ENCODE measurements at regions not wholly inside any gene's neighbourhood (a gene's known extent, or its start where the extent isn't known, plus 50 kb on each side); places are given as distances from the start of the nearest gene placed in this dataset.

DNA sequence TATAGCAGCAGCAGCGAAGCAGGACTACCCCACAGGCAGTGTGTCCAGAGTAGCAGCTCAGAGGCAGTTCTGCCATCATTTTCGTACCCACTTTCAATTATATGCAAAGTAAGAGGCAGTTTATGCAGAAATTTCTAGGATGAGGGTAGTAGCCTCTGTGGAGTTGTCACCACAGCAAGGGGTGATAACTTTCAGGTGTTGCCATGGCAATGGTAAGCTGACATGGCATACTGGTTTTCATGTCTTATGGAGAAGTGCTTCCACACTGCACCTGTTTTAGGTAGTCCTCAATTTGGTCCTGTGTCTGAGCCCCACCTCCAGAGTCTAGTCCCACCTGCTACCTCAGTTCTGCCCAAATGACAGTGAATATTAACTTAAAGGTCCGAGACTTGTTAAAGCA, 133.3 kb upstream of the SYT6 start:
- TF ChIP-seq, protein P1, sequence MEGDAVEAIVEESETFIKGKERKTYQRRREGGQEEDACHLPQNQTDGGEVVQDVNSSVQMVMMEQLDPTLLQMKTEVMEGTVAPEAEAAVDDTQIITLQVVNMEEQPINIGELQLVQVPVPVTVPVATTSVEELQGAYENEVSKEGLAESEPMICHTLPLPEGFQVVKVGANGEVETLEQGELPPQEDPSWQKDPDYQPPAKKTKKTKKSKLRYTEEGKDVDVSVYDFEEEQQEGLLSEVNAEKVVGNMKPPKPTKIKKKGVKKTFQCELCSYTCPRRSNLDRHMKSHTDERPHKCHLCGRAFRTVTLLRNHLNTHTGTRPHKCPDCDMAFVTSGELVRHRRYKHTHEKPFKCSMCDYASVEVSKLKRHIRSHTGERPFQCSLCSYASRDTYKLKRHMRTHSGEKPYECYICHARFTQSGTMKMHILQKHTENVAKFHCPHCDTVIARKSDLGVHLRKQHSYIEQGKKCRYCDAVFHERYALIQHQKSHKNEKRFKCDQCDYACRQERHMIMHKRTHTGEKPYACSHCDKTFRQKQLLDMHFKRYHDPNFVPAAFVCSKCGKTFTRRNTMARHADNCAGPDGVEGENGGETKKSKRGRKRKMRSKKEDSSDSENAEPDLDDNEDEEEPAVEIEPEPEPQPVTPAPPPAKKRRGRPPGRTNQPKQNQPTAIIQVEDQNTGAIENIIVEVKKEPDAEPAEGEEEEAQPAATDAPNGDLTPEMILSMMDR (IDR thresholded peaks at IDR 0.05), result no peak
- TF ChIP-seq POLR2A (IDR thresholded peaks at IDR 0.05) (no peak), POLR2AphosphoS5 (IDR thresholded peaks at IDR 0.05) (no peak)

All from prostate gland (tissue), 2 donors.